GM19395 (cell line): ENCODE measurements at regions not wholly inside any gene's neighbourhood (a gene's known extent, or its start where the extent isn't known, plus 50 kb on each side); places are given as distances from the start of the nearest gene placed in this dataset.

Source experiments
- ATAC-seq: cut with Tn5 transposase; IDR thresholded peaks from one replicate; pipeline ENCODE4 v1.9.1; 2021; ENCODE audit warnings: mild to moderate bottlenecking, moderate library complexity; ENCODE audit not compliant: unreplicated experiment

GRCh38 chr10:121096617-121097431, 245.7 kb downstream of the WDR11 start:
- ATAC-seq: no peak

- no peak for ATAC-seq
These were observed 247.0 kb downstream of the WDR11 start for GRCh38 chr10:121098211-121098610.

DNA sequence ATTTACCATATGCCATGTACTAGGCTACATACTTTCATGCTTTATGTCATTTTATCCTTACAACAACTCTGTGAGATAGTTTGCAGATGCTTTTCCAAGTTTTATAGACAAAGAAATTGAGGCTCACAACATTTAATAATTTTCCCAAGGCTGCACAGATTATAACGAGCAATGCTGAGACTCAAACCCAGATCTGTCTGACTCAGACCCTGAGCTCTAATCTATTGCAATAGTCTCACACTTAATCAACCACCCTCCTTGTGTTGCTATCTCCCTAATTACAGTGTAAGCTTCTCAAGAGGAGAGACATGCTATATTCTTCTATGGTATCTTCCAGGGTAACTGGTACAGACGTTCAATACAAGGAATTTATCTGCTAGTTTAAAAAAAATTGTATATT, 247.6 kb downstream of the WDR11 start:
- ATAC-seq: no peak

DNA sequence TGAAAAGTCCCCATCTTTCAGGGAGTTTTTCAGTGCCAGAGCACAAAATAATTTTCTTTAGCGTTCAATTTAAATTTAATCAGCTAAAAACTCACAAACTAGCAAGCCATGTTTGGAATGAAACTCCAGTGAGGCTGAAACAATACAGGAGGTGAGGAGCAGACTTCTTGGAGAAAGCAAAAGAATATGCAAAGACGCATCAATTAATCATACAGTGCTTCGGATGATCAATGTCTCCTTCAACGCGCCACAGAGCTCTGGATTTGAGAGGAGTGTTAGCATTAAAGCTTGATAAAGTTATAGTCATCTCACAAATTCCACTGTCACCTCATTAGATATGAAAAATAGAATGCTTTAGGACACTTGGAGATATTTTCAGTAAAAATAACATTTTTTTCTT, 248.0 kb downstream of the WDR11 start:
- no peak for ATAC-seq

DNA sequence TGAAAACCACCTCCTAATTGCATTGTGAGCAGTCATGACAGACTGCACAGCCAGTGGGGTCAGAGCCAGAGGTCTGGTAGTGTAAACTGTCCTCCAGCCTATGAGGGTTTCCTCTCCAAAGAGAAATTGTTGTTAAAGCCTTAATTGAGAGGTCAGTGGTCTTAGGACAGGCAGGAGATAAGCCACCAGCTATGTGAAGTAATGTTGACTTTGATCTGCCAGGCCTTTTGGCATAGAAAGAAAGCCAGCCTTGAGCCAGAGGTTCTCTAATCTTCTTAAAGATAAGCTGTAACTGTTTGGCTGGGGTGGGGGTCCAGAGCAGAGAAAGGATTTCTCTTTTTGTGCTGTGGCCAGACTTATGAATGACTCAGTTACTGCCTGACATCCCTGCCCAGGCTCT, 248.4 kb downstream of the WDR11 start:
- ATAC-seq: no peak

DNA sequence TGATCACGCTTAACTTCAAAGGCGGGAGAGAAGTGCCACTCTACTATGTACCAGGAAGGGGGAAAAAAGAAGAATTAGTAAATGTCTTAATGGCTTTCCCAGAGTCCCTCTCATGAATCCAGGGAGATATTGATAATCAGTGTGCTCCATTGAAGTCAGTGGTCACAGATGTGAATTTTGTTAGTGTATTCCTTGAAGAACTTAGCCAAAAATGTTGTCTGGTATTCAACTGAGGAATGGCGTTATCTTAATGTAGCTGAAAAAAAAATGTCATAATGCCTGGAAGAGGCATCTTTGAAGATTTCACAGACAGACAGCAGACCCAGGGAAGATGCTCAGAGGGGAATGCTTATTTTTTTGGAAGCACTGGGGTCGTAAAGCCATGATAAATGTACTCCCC, 250.4 kb downstream of the WDR11 start:
- no peak for ATAC-seq

- ATAC-seq: no peak
These were observed 251.5 kb downstream of the WDR11 start for GRCh38 chr10:121102706-121103105.

DNA sequence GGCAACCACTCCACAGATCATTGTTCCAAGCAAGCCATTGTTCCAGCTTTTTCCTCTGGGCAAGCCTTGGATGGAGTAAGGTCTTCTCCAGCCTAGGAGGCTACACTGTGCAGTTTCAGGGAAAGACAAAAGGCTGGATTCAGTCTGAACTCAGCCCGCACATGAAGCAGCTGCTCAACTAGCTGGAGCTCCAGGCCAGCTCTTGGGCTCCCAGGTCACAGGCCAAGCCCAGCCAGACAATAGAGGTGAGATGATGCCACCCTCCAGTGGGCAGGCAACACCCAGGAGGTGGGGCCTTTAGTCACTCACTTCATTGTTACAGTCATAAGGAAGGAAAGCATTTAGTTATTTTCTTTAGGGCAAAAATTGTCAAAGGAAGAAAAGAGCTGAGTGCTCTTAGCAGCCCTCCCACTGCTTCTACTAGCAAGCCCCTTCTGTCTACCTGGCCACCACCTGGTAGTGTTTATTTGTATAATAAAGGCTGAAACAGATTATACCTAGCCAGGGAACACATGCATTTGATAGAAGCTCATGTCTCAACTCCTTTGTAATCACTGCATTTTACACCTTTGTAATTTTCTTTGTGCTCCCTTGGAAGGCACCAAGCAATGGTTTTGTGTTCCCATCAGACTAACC, 253.4 kb downstream of the WDR11 start:
- no peak for ATAC-seq

- no peak for ATAC-seq
These were observed 255.4 kb downstream of the WDR11 start for GRCh38 chr10:121106611-121107010.

GRCh38 chr10:121108051-121108450, 256.9 kb downstream of the WDR11 start:
- ATAC-seq: no peak

- no peak for ATAC-seq
These were observed 259.2 kb downstream of the WDR11 start for GRCh38 chr10:121110369-121110768.

- ATAC-seq: no peak
These were observed 261.0 kb downstream of the WDR11 start for GRCh38 chr10:121112136-121112535.

DNA sequence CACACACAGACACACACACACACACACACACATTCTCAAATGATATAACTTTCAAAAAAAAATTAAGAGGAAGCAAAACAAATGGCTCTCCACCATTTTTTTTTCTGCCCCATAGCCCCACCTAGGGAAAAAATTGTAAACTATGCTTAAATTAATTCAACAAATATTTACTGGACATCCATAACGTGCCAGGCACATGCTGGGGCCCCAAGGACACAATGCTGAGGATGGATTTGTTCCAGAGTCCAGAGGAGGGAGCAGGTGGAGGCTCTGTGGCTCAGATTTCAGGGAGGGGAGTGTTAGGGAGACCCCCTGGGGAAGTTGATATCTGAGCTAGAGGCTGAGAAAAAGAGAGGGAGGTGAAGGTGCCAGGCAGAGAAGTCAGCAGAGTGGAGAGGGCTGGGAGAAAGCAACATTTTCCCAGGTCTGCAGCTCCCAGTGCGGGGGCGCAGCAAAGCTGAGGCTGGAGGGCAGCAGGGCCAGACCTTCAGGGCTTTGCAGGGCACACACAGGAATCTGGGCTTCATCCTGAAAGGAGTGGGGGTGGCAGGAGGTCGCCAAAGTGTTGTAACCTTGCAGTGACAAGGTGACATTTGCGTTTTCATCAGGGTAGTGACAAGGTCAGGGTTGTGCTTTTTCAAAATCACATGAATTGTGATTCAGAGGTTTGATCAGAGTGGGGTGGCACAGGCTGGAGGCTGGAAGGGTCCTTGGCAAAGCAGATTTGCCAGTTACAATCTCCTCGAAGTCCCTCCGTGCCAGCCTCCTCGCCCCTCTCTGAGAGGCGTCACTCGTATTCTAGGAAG, 261.6 kb downstream of the WDR11 start:
- ATAC-seq: no peak

GRCh38 chr10:121113385-121113696, 262.2 kb downstream of the WDR11 start:
- ATAC-seq: no peak

DNA sequence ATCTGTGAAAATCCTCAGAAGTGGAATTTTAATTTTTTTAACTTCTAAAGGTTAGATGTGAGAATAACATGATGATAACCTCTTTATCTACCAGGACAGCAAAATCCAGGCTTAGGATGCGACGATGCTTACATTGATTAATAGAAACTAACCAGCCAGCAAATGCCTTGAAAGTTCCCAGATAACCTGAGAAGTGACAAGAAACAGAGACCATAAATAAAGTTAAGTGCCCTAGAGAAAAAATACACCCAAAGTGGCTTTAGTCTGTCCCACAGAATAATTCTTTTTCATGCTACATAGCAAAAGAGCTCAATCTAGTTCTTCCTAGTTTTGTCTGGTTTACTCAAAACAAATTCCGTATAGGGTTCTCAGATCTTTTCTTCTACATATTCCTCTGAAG, 262.7 kb downstream of the WDR11 start:
- no peak for ATAC-seq

GRCh38 chr10:121115154-121115553, 264.0 kb downstream of the WDR11 start:
- ATAC-seq: no peak

GRCh38 chr10:121121462-121121861, 270.3 kb downstream of the WDR11 start:
- ATAC-seq: no peak

GRCh38 chr10:121127151-121127906, 276.2 kb downstream of the WDR11 start:
- ATAC-seq: no peak

GRCh38 chr10:121128164-121128563, 277.0 kb downstream of the WDR11 start:
- ATAC-seq: no peak

DNA sequence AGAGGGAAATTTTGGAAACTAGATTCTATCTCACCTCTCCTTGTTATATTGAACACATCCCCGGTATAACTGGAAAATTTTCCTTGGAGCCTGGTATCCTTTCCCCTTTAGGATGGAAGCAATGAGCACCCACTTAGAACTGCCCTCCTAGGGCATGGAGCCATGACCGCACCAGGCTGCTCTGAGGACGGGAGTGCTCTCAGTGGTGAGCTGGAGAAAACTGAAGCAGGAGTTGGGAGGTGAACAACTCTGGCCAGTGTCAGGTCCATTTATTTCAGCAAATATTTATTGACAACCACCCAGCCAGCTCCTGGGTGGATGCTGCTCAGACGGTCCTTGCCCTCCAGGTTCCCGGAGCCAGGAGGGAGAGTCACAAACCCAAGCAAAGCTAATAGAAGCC, 278.1 kb downstream of the WDR11 start:
- no peak for ATAC-seq

- ATAC-seq: no peak
These were observed 279.2 kb downstream of the WDR11 start for GRCh38 chr10:121130382-121130781.
